HCT116 (cell line): ENCODE measurements at regions not wholly inside any gene's neighbourhood (a gene's known extent, or its start where the extent isn't known, plus 50 kb on each side); places are given as distances from the start of the nearest gene placed in this dataset.

Source experiments
- ATAC-seq: fragments of 200-7000 bp; cut with Tn5 transposase; 2 replicates; pipeline ENCODE4 v1.9.1; 2020; ENCODE audit warnings: mild to moderate bottlenecking, moderate library complexity
- BruUV-seq: library from RNA; stranded (reverse); fragments of 400-500 nt; replicated peaks from 2 replicates; lab custom pipeline; 2021; lab: Mats Ljungman, UMichigan
- CTCF ChIA-PET: fragments of 300-600 bp; sonication (Branson Sonifier 250); formaldehyde crosslinking; loops from one replicate; lab custom pipeline; 2021; ENCODE audit warnings: antibody characterized with exemption; lab: Charles Lee
- POLR2A ChIA-PET: fragments of 300-600, 350-600 bp; sonication (Branson Sonifier 250); formaldehyde crosslinking; loops from one replicate; lab custom pipeline; 2021; ENCODE audit warnings: antibody characterized with exemption; lab: Charles Lee
- RAD21 ChIA-PET, 2 experiments: fragments of 300-600 bp; sonication (Branson Sonifier 250); formaldehyde crosslinking; loops; one replicate each; lab custom pipeline; 2023; ENCODE audit warnings: low total read pairs in 2 of 2; ENCODE audit not compliant: uncharacterized antibody in 2 of 2, unreplicated experiment in 2 of 2, low non-redundant PET in 1 of 2; lab: Charles Lee
- DNase-seq: peaks from one replicate; pipeline ENCODE4 v3.0.0-alpha.2; 2010; ENCODE audit warnings: low read depth, low spot score
- H2AFZ ChIP-seq: fragments of 200-600 bp; shearing (Covaris generic), sonication (generic); 2 replicates; pipeline ENCODE4 v1.6.1; 2017; ENCODE audit warnings: low read depth, mixed run types, mixed read lengths, antibody characterized with exemption, low read length; ENCODE audit not compliant: poor library complexity, severe bottlenecking
- H3K27ac ChIP-seq: 2 replicates; pipeline ENCODE4 v1.5.1; 2012; ENCODE audit warnings: low read depth, low read length
- H3K27me3 ChIP-seq: fragments of 200-600 bp; sonication (generic); 2 replicates; pipeline ENCODE4 v1.6.1; 2016; ENCODE audit warnings: mixed run types, low read length, mixed read lengths; ENCODE audit not compliant: insufficient read depth
- H3K36me3 ChIP-seq, 2 experiments: fragments of 200-500 bp in 1 of 2; fragments of 200-600 bp in 1 of 2; sonication (Bioruptor generic) in 1 of 2; sonication (generic) in 1 of 2; 2 replicates each; pipeline versions ENCODE4 v1.5.1 to v1.6.1; 2014 to 2016; ENCODE audit warnings: low read length in 2 of 2, inconsistent platforms in 1 of 2, mixed read lengths in 1 of 2, mixed run types in 1 of 2; ENCODE audit not compliant: insufficient read depth in 2 of 2, control insufficient read depth in 1 of 2
- H3K4me1 ChIP-seq, 2 experiments: fragments of 200-600 bp in 1 of 2; sonication (generic) in 1 of 2; 2 replicates each; pipeline versions ENCODE4 v1.5.1 to v1.6.1; 2012 to 2017; ENCODE audit warnings: low read length in 2 of 2, inconsistent platforms in 1 of 2, mild to moderate bottlenecking in 1 of 2, mixed read lengths in 1 of 2, mixed run types in 1 of 2, moderate library complexity in 1 of 2; ENCODE audit not compliant: insufficient read depth in 2 of 2, control insufficient read depth in 1 of 2
- H3K4me2 ChIP-seq: fragments of 200-600 bp; sonication (generic); 2 replicates; pipeline ENCODE4 v1.6.1; 2017; ENCODE audit warnings: mixed run types, low read length, mixed read lengths
- H3K4me3 ChIP-seq, 2 experiments: fragments of 200-600 bp in 1 of 2; sonication (generic) in 1 of 2; replicated peaks in 1 of 2; 2 replicates each; pipeline ENCODE4 v1.5.1; 2011 to 2016; ENCODE audit warnings: low read length in 2 of 2, control low read depth in 1 of 2, low read depth in 1 of 2, mild to moderate bottlenecking in 1 of 2, mixed read lengths in 1 of 2, mixed run types in 1 of 2
- H3K79me2 ChIP-seq: fragments of 200-600 bp; sonication (generic); 2 replicates; pipeline ENCODE4 v1.6.1; 2017; ENCODE audit warnings: mild to moderate bottlenecking, mixed run types, low read length, moderate library complexity, mixed read lengths; ENCODE audit not compliant: insufficient read depth
- H3K9ac ChIP-seq: fragments of 200-600 bp; sonication (generic); 2 replicates; pipeline ENCODE4 v1.6.1; 2016; ENCODE audit warnings: low read length, mixed read lengths
- H3K9me2 ChIP-seq: fragments of 200-600 bp; sonication (generic), shearing (Covaris generic); 2 replicates; pipeline ENCODE4 v1.6.1; 2017; ENCODE audit warnings: mixed run types, mild to moderate bottlenecking, moderate library complexity; ENCODE audit not compliant: insufficient read depth
- H3K9me3 ChIP-seq, 2 experiments: fragments of 200-500 bp in 1 of 2; fragments of 200-600 bp in 1 of 2; sonication (Bioruptor generic) in 1 of 2; sonication (generic) in 1 of 2; 2 replicates each; pipeline ENCODE4 v1.6.1; 2014 to 2017; ENCODE audit warnings: low read length in 2 of 2, mixed read lengths in 2 of 2, inconsistent platforms in 1 of 2, low read depth in 1 of 2, mild to moderate bottlenecking in 1 of 2, mixed run types in 1 of 2, moderate library complexity in 1 of 2; ENCODE audit not compliant: control insufficient read depth in 1 of 2, insufficient read depth in 1 of 2
- H4K20me1 ChIP-seq: fragments of 200-600 bp; sonication (generic), shearing (Covaris generic); 2 replicates; pipeline ENCODE4 v1.6.1; 2017; ENCODE audit warnings: mixed run types, mild to moderate bottlenecking, moderate library complexity; ENCODE audit not compliant: insufficient read depth
- CTCF ChIP-seq, 3 experiments: fragments of 200-600 bp in 1 of 3; sonication (generic) in 1 of 3; IDR thresholded peaks in 2 of 3; conservative IDR thresholded peaks in 1 of 3; 2 replicates each; pipeline ENCODE4 v1.5.1; 2012 to 2017; ENCODE audit warnings: low read depth in 2 of 3, low read length in 2 of 3, antibody characterized with exemption in 1 of 3, borderline replicate concordance in 1 of 3, control low read depth in 1 of 3, mild to moderate bottlenecking in 1 of 3, mixed read lengths in 1 of 3, mixed run types in 1 of 3, moderate library complexity in 1 of 3; ENCODE audit not compliant: insufficient read depth in 1 of 3
- FOSL1 ChIP-seq: IDR thresholded peaks from 2 replicates; pipeline ENCODE4 v1.6.1; 2012; ENCODE audit warnings: low read depth
- SP1 ChIP-seq: IDR thresholded peaks from 2 replicates; pipeline ENCODE4 v1.6.1; 2012; ENCODE audit warnings: low read depth
- TCF7L2 ChIP-seq: IDR thresholded peaks from 2 replicates; pipeline ENCODE4 v1.7.0; 2011; ENCODE audit warnings: borderline replicate concordance, inconsistent platforms; ENCODE audit not compliant: insufficient read depth, insufficient read length; ENCODE audit errors: extremely low read depth
- YY1 ChIP-seq: IDR thresholded peaks from 2 replicates; pipeline ENCODE4 v1.6.1; 2011; ENCODE audit warnings: low read length, low read depth, moderate library complexity, mild to moderate bottlenecking; ENCODE audit not compliant: insufficient replicate concordance; ENCODE audit errors: extremely low read depth
- ZFX ChIP-seq: fragments of 450-650 bp; IDR thresholded peaks from 2 replicates; pipeline ENCODE4 v1.6.1; 2017
- intact Hi-C: fragments of 100-400 bp; cut with micrococcal nuclease; formaldehyde crosslinking; loops from 2 replicates; pipeline ENCODE4 v1.10.0; 2022
- TF ChIP-seq, protein P1 (sequence below): IDR thresholded peaks from 2 replicates; pipeline ENCODE4 v1.6.1; 2012; ENCODE audit warnings: low read depth
- TF ChIP-seq, protein P2 (sequence below): IDR thresholded peaks from 2 replicates; pipeline ENCODE4 v1.6.1; 2012

- H3K36me3 ChIP-seq: no peaks in the 10 kb centered on the region
- no peak overlapping the region for H3K27ac ChIP-seq
- RAD21 ChIA-PET: no interaction called here
- H3K4me1 ChIP-seq: peaks cover 8 to 13% of the 10 kb centered on the region in 2 experiments; a peak in 3 of 4 replicates
- no TSS peak for BruUV-seq
- H3K9me3 ChIP-seq: no peaks in the 10 kb centered on the region
- H3K9me2 ChIP-seq: no peaks in the 10 kb centered on the region
- CTCF ChIA-PET: interaction anchor here (0.7 kb wide), 1 partner anchor 1763 kb away, joined by 3 read pairs; no protein-coding TSS in a partner anchor
- H3K4me2 ChIP-seq: peak overlapping the region; percentile 46
- intact Hi-C loops: no loop called here
- DNase-seq (peak; percentile 36), ATAC-seq (peak; percentile 94)
- H3K79me2 ChIP-seq: no peaks in the 10 kb centered on the region
- peaks cover 13% of the 10 kb centered on the region; the same call in 1 of the 2 replicates for H3K27me3 ChIP-seq
- TF ChIP-seq, protein P1, sequence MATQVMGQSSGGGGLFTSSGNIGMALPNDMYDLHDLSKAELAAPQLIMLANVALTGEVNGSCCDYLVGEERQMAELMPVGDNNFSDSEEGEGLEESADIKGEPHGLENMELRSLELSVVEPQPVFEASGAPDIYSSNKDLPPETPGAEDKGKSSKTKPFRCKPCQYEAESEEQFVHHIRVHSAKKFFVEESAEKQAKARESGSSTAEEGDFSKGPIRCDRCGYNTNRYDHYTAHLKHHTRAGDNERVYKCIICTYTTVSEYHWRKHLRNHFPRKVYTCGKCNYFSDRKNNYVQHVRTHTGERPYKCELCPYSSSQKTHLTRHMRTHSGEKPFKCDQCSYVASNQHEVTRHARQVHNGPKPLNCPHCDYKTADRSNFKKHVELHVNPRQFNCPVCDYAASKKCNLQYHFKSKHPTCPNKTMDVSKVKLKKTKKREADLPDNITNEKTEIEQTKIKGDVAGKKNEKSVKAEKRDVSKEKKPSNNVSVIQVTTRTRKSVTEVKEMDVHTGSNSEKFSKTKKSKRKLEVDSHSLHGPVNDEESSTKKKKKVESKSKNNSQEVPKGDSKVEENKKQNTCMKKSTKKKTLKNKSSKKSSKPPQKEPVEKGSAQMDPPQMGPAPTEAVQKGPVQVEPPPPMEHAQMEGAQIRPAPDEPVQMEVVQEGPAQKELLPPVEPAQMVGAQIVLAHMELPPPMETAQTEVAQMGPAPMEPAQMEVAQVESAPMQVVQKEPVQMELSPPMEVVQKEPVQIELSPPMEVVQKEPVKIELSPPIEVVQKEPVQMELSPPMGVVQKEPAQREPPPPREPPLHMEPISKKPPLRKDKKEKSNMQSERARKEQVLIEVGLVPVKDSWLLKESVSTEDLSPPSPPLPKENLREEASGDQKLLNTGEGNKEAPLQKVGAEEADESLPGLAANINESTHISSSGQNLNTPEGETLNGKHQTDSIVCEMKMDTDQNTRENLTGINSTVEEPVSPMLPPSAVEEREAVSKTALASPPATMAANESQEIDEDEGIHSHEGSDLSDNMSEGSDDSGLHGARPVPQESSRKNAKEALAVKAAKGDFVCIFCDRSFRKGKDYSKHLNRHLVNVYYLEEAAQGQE: no peak
- TF ChIP-seq CTCF (IDR thresholded peaks at IDR 0.05 in 2 of 3, conservative IDR thresholded peaks at IDR 0.05 in 1 of 3; ENCODE audit: borderline replicate concordance in 1 of 3, insufficient read depth in 1 of 3, low read depth in 2 of 3, low read length in 2 of 3) (no peak), ZFX (no peak), FOSL1 (no peak), TCF7L2 (no peak), SP1 (peak; percentile 29), YY1 (no peak)
- TF ChIP-seq, protein P2, sequence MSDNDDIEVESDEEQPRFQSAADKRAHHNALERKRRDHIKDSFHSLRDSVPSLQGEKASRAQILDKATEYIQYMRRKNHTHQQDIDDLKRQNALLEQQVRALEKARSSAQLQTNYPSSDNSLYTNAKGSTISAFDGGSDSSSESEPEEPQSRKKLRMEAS: no peak
- no peak overlapping the region for H3K9ac ChIP-seq
- peak overlapping the region; percentile 8 for H2AFZ ChIP-seq
- no peaks in the 10 kb centered on the region for H4K20me1 ChIP-seq
- no peak overlapping the region for H3K4me3 ChIP-seq
- POLR2A ChIA-PET: no interaction called here
Measured at GRCh38 chr9:2465921-2466460, 155.6 kb upstream of the VLDLR start.
